Ascending aorta (tissue), 2 donors: ENCODE measurements at regions not wholly inside any gene's neighbourhood (a gene's known extent, or its start where the extent isn't known, plus 50 kb on each side); places are given as distances from the start of the nearest gene placed in this dataset.

Experiments used
- DNase-seq, 2 donors: peaks; one replicate each; pipeline ENCODE4 v3.0.0-alpha.2; 2019; ENCODE audit warnings: low spot score in 2 of 2
- H3K27ac ChIP-seq, 2 donors: fragments of 200-600 bp; sonication (generic); one replicate each; pipeline ENCODE4 v1.5.1; 2016 to 2017; ENCODE audit warnings: mild to moderate bottlenecking in 1 of 2
- H3K27me3 ChIP-seq: fragments of 200-600 bp; sonication (generic); one replicate; pipeline ENCODE4 v1.5.1; 2017
- H3K36me3 ChIP-seq, 2 donors: fragments of 200-600 bp; sonication (generic); one replicate each; pipeline ENCODE4 v1.5.1; 2016
- H3K4me1 ChIP-seq, 2 donors: fragments of 200-600 bp; sonication (generic); one replicate each; pipeline ENCODE4 v1.5.1; 2016 to 2017; ENCODE audit warnings: mild to moderate bottlenecking in 1 of 2
- H3K4me3 ChIP-seq, 2 donors: fragments of 200-600 bp; sonication (generic); one replicate each; pipeline ENCODE4 v1.5.1; 2016 to 2017; ENCODE audit warnings: mild to moderate bottlenecking in 1 of 2
- H3K9me3 ChIP-seq, 2 donors: fragments of 200-600 bp; sonication (generic); one replicate each; pipeline ENCODE4 v1.5.1; 2016
- CTCF ChIP-seq, 3 experiments: fragments of 200-600 bp in 2 of 3; fragments of 450-650 bp in 1 of 3; sonication (generic) in 2 of 3; IDR thresholded peaks; one replicate each; pipeline ENCODE4 v1.5.1; 2016 to 2019; ENCODE audit warnings: antibody characterized with exemption in 3 of 3, mild to moderate bottlenecking in 1 of 3, moderate library complexity in 1 of 3
- intact Hi-C: fragments of 100-400 bp; cut with DNase I; formaldehyde crosslinking; loops from one replicate; pipeline ENCODE4 v1.15.1; 2023

- H3K4me3 ChIP-seq: no peak overlapping the region
- H3K27me3 ChIP-seq: peaks cover 11% of the 10 kb centered on the region
- H3K4me1 ChIP-seq: no peaks in the 10 kb centered on the region
- intact Hi-C loops: no loop called here
- no peak overlapping the region for H3K27ac ChIP-seq
- no peaks in the 10 kb centered on the region for H3K36me3 ChIP-seq
- H3K9me3 ChIP-seq: no peaks in the 10 kb centered on the region
- TF ChIP-seq CTCF (IDR thresholded peaks at IDR 0.05): no peak
- DNase-seq: no peak
Observed at GRCh38 chr9:135214054-135214640, 126.7 kb downstream of the OLFM1 start.

- Histone ChIP-seq H3K27me3 (peaks cover 11% of the 10 kb centered on the region), H3K36me3 (no peaks in the 10 kb centered on the region), H3K9me3 (no peaks in the 10 kb centered on the region), H3K4me1 (no peaks in the 10 kb centered on the region), H3K4me3 (no peak overlapping the region), H3K27ac (no peak overlapping the region)
- DNase-seq: no peak
- no peak for TF ChIP-seq CTCF (IDR thresholded peaks at IDR 0.05)
- intact Hi-C loops: no loop called here
Observed at GRCh38 chr9:135214706-135215105, 127.2 kb downstream of the OLFM1 start.

- Histone ChIP-seq H3K9me3 (no peaks in the 10 kb centered on the region), H3K4me1 (no peaks in the 10 kb centered on the region), H3K36me3 (no peaks in the 10 kb centered on the region), H3K4me3 (no peak overlapping the region), H3K27ac (no peak overlapping the region), H3K27me3 (peaks cover 11% of the 10 kb centered on the region)
- intact Hi-C loops: no loop called here
- no peak for DNase-seq
- TF ChIP-seq CTCF (IDR thresholded peaks at IDR 0.05): no peak
Observed at GRCh38 chr9:135215571-135216161, 128.2 kb downstream of the OLFM1 start.

GRCh38 chr9:135216236-135216635 lies 128.8 kb downstream of the OLFM1 start:
- DNase-seq: no peak
- H3K27ac ChIP-seq: no peak overlapping the region
- H3K27me3 ChIP-seq: peaks cover 11% of the 10 kb centered on the region
- intact Hi-C loops: no loop called here
- no peaks in the 10 kb centered on the region for H3K36me3 ChIP-seq
- no peak overlapping the region for H3K4me3 ChIP-seq
- no peaks in the 10 kb centered on the region for H3K9me3 ChIP-seq
- no peak for TF ChIP-seq CTCF (IDR thresholded peaks at IDR 0.05)
- H3K4me1 ChIP-seq: no peaks in the 10 kb centered on the region

- no peaks in the 10 kb centered on the region for H3K36me3 ChIP-seq
- no peaks in the 10 kb centered on the region for H3K4me1 ChIP-seq
- no peak overlapping the region for H3K4me3 ChIP-seq
- H3K27ac ChIP-seq: no peak overlapping the region
- intact Hi-C loops: no loop called here
- no peak for TF ChIP-seq CTCF (IDR thresholded peaks at IDR 0.05)
- peaks cover 11% of the 10 kb centered on the region for H3K27me3 ChIP-seq
- no peak for DNase-seq
- no peaks in the 10 kb centered on the region for H3K9me3 ChIP-seq
Observed at GRCh38 chr9:135216791-135217441, 129.4 kb downstream of the OLFM1 start.
